GM21390 (cell line): ENCODE measurements at regions not wholly inside any gene's neighbourhood (a gene's known extent, or its start where the extent isn't known, plus 50 kb on each side); places are given as distances from the start of the nearest gene placed in this dataset.

Experiments used
- ATAC-seq: cut with Tn5 transposase; IDR thresholded peaks from one replicate; pipeline ENCODE4 v1.9.1; 2021; ENCODE audit not compliant: unreplicated experiment

GRCh38 chr4:14284578-14284977 lies 657.1 kb upstream of the BOD1L1 start:
- no peak for ATAC-seq

- ATAC-seq, result no peak
These were observed 662.2 kb upstream of the BOD1L1 start for GRCh38 chr4:14289708-14290107.

GRCh38 chr4:14293582-14293981 lies 666.1 kb upstream of the BOD1L1 start:
- no peak for ATAC-seq

GRCh38 chr4:14294611-14295010 lies 667.1 kb upstream of the BOD1L1 start:
- no peak for ATAC-seq

GRCh38 chr4:14299166-14299565 lies 671.6 kb upstream of the BOD1L1 start:
- ATAC-seq, result no peak

- no peak for ATAC-seq
These were observed 674.5 kb upstream of the BOD1L1 start for GRCh38 chr4:14302021-14302420.

DNA sequence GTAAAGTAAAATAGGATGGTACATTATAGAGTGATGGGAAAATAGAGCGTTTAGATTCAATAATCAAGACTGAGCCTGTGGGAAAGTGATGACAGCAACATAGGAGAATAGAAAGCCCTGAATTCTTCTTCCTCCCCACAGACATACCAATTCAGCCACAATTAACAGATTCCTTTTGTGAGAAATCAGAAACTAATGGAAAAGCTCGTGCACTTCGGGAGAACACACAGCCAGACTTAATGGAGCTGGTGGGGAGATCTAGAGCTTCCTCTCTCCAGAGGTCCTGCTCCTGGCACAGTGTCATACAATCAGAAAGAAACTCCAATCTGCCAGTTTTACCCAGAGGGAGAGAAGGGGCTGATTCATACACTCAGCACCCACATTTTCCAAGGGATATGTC lies 676.3 kb upstream of the BOD1L1 start:
- no peak for ATAC-seq

GRCh38 chr4:14308229-14308651 lies 680.7 kb upstream of the BOD1L1 start:
- no peak for ATAC-seq

GRCh38 chr4:14309431-14309830 lies 681.9 kb upstream of the BOD1L1 start:
- no peak for ATAC-seq

DNA sequence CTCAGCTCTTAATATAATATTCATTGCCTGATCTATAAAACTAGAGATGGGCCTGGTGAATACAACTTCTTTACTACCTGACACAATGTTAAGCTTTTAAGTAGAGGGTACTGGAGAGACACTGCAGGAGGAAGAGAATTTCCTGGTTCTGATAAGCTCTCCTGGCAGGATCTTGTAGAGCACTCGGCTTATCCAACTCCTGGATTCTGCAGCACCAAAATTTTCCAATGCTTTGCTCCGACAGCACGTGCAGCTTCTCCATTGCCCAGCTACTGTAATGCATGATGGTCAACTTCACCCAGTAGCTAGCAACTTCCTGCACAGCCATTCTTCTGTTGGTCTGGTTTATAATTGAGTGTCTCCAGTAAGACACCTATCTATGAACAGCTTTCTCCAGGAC lies 686.2 kb upstream of the BOD1L1 start:
- no peak for ATAC-seq

DNA sequence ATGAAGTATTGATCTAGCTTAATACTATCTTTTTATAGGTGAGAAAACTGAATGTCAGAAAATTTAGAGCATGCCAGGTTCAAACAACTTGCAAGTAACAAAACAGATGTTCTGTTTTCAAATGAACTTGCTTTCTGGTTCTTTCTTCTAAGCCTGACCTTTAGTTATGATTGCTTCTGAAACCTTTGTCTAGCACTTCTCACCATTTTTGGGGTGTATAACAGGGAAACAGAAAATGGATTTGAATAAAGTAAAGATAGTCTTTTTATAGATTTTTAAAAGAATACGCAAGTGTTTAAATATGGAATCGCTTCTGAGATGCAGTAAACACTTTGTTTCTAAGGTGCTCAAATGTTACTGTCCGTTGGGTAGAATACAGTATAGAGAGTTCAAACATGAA lies 687.2 kb upstream of the CPEB2 start:
- ATAC-seq, result peak; percentile 63

DNA sequence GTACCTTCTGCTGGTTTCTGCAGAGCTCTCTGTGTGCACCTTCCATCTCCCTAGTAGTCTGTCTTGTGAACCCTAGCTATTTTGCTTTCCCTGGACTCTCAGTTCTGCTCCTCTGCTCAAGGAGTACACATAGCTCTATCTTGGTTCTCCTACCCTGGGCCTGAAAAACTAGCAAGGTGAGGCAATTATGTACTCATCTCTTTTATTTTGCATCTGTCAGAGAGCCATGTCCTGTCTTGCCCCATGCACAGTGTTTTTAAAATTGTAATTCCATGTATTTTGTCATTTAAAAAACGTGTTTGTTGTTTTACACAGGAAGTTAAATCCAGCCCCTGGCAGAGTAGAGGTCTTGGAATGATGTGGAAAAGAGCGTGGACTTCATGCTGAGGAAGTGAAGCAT lies 684.9 kb upstream of the CPEB2 start:
- no peak for ATAC-seq

DNA sequence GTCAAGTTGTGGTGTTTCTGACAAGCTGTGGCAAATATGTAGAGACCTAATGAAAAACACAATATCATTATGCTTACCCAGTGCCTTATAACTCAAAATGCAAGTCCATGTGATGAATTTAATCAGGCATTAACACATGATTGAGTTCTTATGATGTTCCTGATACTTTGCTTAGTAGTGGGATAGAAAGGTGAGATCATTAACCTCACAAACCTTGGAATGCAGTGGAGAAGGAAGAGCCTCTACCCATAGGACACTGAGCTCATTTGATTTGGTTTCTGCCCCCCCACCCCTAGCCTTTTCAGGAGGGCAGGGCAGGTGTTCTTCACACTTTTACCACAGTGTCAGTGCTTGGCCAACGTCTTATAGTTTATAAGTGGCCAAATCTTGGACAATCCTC lies 683.6 kb upstream of the CPEB2 start:
- no peak for ATAC-seq

- ATAC-seq, result no peak
These were observed 680.6 kb upstream of the CPEB2 start for GRCh38 chr4:14321723-14322122.

GRCh38 chr4:14323191-14323590 lies 679.1 kb upstream of the CPEB2 start:
- no peak for ATAC-seq

GRCh38 chr4:14329228-14329627 lies 673.1 kb upstream of the CPEB2 start:
- ATAC-seq, result no peak

DNA sequence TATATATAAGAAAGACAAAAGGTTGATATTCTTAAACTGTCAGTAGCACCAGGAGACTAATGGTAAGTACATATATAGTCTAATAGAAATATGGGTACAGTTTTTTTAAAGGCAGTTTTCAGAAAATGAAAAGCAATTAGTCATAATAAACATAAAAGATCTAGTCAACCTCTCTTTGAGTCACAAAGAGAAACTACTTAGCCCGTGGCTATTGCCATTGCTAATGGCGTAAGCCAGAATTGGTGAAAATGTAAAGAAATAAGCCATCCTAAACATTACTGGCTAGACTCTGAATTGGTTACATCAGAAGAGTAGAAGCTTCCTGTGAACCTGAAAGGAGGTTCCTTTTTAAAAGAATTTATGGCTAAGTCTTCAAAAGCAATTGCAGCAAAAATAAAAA lies 668.7 kb upstream of the CPEB2 start:
- ATAC-seq, result no peak

DNA sequence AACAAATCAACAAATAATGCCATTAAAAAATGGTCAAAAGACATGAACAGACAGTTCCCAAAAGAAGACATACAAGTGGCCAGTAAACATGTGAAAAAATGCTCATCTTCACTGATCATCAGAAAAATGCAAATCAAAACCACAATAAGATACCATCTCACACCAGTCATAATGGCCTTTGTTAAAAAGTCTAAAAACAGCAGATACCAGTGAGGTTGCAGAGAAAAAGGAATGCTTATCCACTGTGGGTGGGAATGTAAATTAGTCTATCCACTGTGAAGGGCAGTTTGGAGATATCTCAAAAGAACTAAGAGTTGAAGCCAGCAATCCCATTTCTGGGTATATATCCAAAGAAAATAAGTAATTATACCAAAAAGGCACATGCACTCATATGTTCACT lies 668.1 kb upstream of the CPEB2 start:
- ATAC-seq, result no peak

- no peak for ATAC-seq
These were observed 666.4 kb upstream of the CPEB2 start for GRCh38 chr4:14335872-14336271.

- ATAC-seq, result no peak
These were observed 665.6 kb upstream of the CPEB2 start for GRCh38 chr4:14336656-14337055.

DNA sequence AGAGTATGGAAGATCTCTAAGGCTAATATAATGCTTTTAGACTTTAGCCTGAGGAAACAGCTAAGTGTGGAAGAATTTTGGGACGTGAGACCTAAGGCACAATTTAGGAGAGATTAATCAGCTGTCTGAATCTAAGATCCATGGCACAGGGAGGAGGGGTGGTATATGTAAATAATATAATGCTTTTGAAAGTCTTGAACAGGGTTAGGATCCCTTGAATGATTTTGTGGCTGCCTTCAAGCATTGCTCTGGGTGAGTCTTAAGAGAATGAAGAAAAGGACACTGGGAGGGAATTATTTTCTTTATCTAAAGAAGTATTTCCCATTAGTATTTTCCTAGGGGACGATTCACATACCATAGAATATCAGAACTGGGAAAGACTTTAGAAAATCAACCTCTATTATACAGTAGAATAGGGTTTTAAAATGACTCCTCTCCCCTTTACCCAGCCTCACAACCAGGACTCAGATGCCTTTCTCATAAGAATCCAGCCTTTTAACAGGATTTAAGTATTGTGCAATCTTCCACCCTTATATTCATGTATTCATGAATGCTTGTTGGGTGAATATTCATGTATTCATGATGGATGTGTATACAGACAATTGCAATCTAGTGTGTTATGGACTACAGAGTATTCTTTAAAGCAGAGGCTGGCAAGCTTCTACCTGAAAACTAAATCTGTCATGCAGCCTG lies 664.2 kb upstream of the CPEB2 start:
- ATAC-seq, result no peak

DNA sequence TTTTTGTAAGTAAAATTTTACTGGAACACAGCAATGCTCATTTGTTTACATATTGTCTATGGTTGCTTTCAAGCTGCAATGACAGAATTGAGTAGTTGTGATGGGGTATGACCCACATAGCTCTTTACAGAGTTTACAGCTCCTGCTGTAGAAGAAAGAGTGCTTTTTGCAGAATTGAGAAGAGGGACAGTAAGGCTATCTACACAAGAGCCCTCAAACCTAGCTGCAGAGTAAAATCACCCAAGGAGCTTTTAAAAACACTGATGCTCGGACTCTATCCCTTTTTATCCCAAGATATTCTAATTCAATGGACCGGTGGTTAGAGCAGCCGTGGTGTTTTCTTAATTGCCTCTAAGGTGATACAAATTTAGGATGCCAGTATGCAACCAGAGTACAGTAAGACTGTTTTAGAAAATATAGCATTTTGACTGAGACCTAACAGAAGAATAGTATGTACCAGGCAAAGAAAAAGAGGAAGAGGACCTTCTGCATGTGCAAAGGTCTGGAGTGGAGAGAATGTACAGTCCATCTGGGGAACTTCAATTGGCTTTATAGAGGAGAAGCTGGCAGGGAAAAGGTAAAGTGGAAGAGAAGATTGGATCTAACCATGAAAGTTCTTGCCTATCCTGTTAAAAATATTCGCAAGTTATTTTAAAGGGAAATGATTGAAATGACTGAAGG lies 663.6 kb upstream of the CPEB2 start:
- no peak for ATAC-seq

DNA sequence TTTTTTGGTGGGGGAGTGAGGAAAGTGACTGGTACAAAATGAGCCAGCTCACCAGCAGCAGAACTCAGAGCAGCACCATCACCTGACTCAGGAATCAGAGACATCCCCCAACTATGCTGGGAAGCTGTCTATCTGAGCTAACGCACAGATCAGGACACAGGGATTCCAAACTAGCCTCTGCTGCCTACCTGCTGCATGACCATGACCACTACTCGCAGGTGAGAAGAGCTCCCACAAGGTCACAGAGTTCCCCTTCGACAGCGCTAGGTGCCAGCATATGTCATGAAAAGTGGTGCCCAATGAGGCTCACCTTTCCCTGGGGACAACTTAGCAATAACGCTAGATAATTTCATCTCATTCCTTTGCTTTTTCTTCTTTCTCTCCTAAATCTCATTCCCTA lies 662.6 kb upstream of the CPEB2 start:
- no peak for ATAC-seq
